ENCODE measurements at regions not wholly inside any gene's neighbourhood (a gene's known extent, or its start where the extent isn't known, plus 50 kb on each side); places are given as distances from the start of the nearest gene placed in this dataset.
A peak's percentile ranks its signal among the peaks of the same experiment; 100 is the strongest.
"Not testable (repeated sequence)": the region's sequence is repeated elsewhere in the genome, so short reads cannot be mapped to it uniquely, and the experiment has no call there.

- no peak for DNase-seq
Measured at GRCh38 chr14:38391334-38391733, 135.4 kb upstream of the CLEC14A start.

- no peak for DNase-seq
Measured at GRCh38 chr14:38389681-38390080, 133.8 kb upstream of the CLEC14A start.

- DNase-seq = no peak
Measured at GRCh38 chr14:38387821-38388220, 131.9 kb upstream of the CLEC14A start.

GRCh38 chr14:38385836-38386235 is 129.9 kb upstream of the CLEC14A start:
- DNase-seq = no peak

GRCh38 chr14:38385343-38385742 is 129.4 kb upstream of the CLEC14A start:
- DNase-seq = no peak

GRCh38 chr14:38384741-38385140 is 128.8 kb upstream of the CLEC14A start:
- DNase-seq = no peak

GRCh38 chr14:38367922-38368321 is 112.0 kb upstream of the CLEC14A start:
- no peak for DNase-seq

GRCh38 chr14:38366374-38366773 is 110.5 kb upstream of the CLEC14A start:
- no peak for DNase-seq

- no peak for DNase-seq
Measured at GRCh38 chr14:38363217-38363616, 107.3 kb upstream of the CLEC14A start.

GRCh38 chr14:38357557-38357956 is 101.7 kb upstream of the CLEC14A start:
- no peak for DNase-seq

- not testable (repeated sequence) for DNase-seq
Measured at GRCh38 chr14:38355473-38355872, 99.6 kb upstream of the CLEC14A start.

GRCh38 chr14:38350102-38350501 is 94.2 kb upstream of the CLEC14A start:
- no peak for DNase-seq

- no peak for DNase-seq
Measured at GRCh38 chr14:38342803-38343202, 86.9 kb upstream of the CLEC14A start.

- no peak for DNase-seq
Measured at GRCh38 chr14:38339696-38340095, 83.8 kb upstream of the CLEC14A start.

GRCh38 chr14:38336298-38336697 is 80.4 kb upstream of the CLEC14A start:
- DNase-seq = no peak

GRCh38 chr14:38330275-38330674 is 74.4 kb upstream of the CLEC14A start:
- no peak for DNase-seq

GRCh38 chr14:38329246-38329645 is 73.4 kb upstream of the CLEC14A start:
- no peak for DNase-seq

GRCh38 chr14:38316922-38317321 is 61.0 kb upstream of the CLEC14A start:
- peak; percentile 18 for DNase-seq

GRCh38 chr14:38311655-38312054 is 55.8 kb upstream of the CLEC14A start:
- DNase-seq = no peak

GRCh38 chr14:38310420-38310995 is 54.6 kb upstream of the CLEC14A start:
- no peak for DNase-seq

- DNase-seq = no peak
Measured at GRCh38 chr14:38309522-38310277, 53.8 kb upstream of the CLEC14A start.

Data from DMS79 (cell line).